HepG2 (cell line): ENCODE measurements at regions not wholly inside any gene's neighbourhood (a gene's known extent, or its start where the extent isn't known, plus 50 kb on each side); places are given as distances from the start of the nearest gene placed in this dataset.

ENCODE experiments used
- ATAC-seq: fragments of 200-7000 bp; cut with Tn5 transposase; 3 replicates; pipeline ENCODE4 v1.9.1; 2020; ENCODE audit warnings: mild to moderate bottlenecking, moderate library complexity
- BruUV-seq: library from RNA; stranded (reverse); fragments of 400-500 nt; replicated peaks from 2 replicates; lab custom pipeline; 2021; lab: Mats Ljungman, UMichigan
- CTCF ChIA-PET: fragments of 300-600 bp; formaldehyde crosslinking; extraction: SDS; loops from one replicate; lab custom pipeline; 2021; ENCODE audit warnings: low total read pairs, inconsistent platforms, low intra/inter-chr PET ratio; lab: Yijun Ruan, JAX
- POLR2A ChIA-PET: fragments of 350-600 bp; sonication (Branson Sonifier 250); formaldehyde crosslinking; loops from one replicate; lab custom pipeline; 2020; ENCODE audit warnings: antibody characterized with exemption, inconsistent platforms; lab: Yijun Ruan, JAX
- DNase-seq: peaks from one replicate; pipeline ENCODE4 v3.0.0-alpha.2; 2015; ENCODE audit warnings: low spot score
- FAIRE-seq: peaks from 3 replicates; lab custom pipeline; 2011; peaks lifted over from hg19 to GRCh38; lab: Jason Lieb, UNC
- H2AFZ ChIP-seq: one replicate; pipeline ENCODE4 v1.6.1; 2011; ENCODE audit warnings: low read length, inconsistent platforms
- H3K27ac ChIP-seq: fragments of 300-600 bp; 3 replicates; pipeline ENCODE4 v1.8.0; 2011; ENCODE audit warnings: mixed run types, mild to moderate bottlenecking, mixed read lengths, low read length, inconsistent platforms; ENCODE audit not compliant: insufficient read depth; ENCODE audit errors: extremely low read length
- H3K27me3 ChIP-seq, 2 experiments: fragments of 200-600 bp in 1 of 2; 2 replicates in 1 of 2; 3 replicates in 1 of 2; pipeline versions ENCODE4 v1.6.0 to v1.8.0; 2011; ENCODE audit warnings: low read length in 2 of 2, mild to moderate bottlenecking in 2 of 2, moderate library complexity in 2 of 2, inconsistent platforms in 1 of 2; ENCODE audit not compliant: insufficient read depth in 2 of 2, control insufficient read depth in 1 of 2
- H3K36me3 ChIP-seq, 2 experiments: fragments of 200-600 bp in 1 of 2; replicated peaks in 1 of 2; 2 replicates in 1 of 2; 3 replicates in 1 of 2; pipeline versions ENCODE4 v1.5.1 to v1.8.0; 2011; ENCODE audit warnings: low read length in 2 of 2, inconsistent platforms in 1 of 2; ENCODE audit not compliant: insufficient read depth in 2 of 2, control insufficient read depth in 1 of 2
- H3K4me1 ChIP-seq: 2 replicates; pipeline ENCODE4 v1.5.1; 2012; ENCODE audit warnings: low read length, inconsistent platforms; ENCODE audit not compliant: insufficient read depth
- H3K4me2 ChIP-seq: 2 replicates; pipeline ENCODE4 v1.6.0; 2011; ENCODE audit warnings: low read depth, low read length, inconsistent platforms
- H3K4me3 ChIP-seq, 3 experiments: fragments of 200-600 bp in 1 of 3; sonication (generic), shearing (Covaris generic) in 1 of 3; replicated peaks in 1 of 3; 2 replicates each; pipeline ENCODE4 v1.5.1; 2011 to 2016; ENCODE audit warnings: low read length in 3 of 3, inconsistent platforms in 2 of 3, low read depth in 2 of 3, mild to moderate bottlenecking in 2 of 3, control low read depth in 1 of 3, mixed read lengths in 1 of 3; ENCODE audit not compliant: insufficient read depth in 1 of 3
- H3K79me2 ChIP-seq: one replicate; pipeline ENCODE4 v1.6.1; 2011; ENCODE audit warnings: low read length, inconsistent platforms; ENCODE audit not compliant: insufficient read depth
- H3K9ac ChIP-seq: 2 replicates; pipeline ENCODE4 v1.6.0; 2011; ENCODE audit warnings: mild to moderate bottlenecking, low read depth, low read length, inconsistent platforms; ENCODE audit not compliant: insufficient read depth
- H3K9me3 ChIP-seq: 2 replicates; pipeline ENCODE4 v1.5.1; 2012; ENCODE audit warnings: mild to moderate bottlenecking, low read length
- H4K20me1 ChIP-seq: 2 replicates; pipeline ENCODE4 v1.6.0; 2011; ENCODE audit warnings: inconsistent platforms, mild to moderate bottlenecking, low read length, moderate library complexity; ENCODE audit not compliant: insufficient read depth
- ARNT2 ChIP-seq: sonication (generic); formaldehyde crosslinking; IDR thresholded peaks from 2 replicates; pipeline ENCODE4 v1.8.0; 2022; ENCODE audit warnings: mild to moderate bottlenecking, low read depth, missing genetic modification reagents, moderate library complexity
- CENPT ChIP-seq: sonication (generic); formaldehyde crosslinking; IDR thresholded peaks from 2 replicates; pipeline ENCODE4 v1.8.0; 2022; ENCODE audit warnings: low read depth, mild to moderate bottlenecking, moderate library complexity, missing genetic modification reagents
- E2F5 ChIP-seq: sonication (generic); formaldehyde crosslinking; conservative IDR thresholded peaks from 2 replicates; pipeline ENCODE4 v1.4.0; 2020; ENCODE audit warnings: missing genetic modification reagents
- KDM4B ChIP-seq: sonication (generic); formaldehyde crosslinking; IDR thresholded peaks from 2 replicates; pipeline ENCODE4 v1.4.0; 2020; ENCODE audit warnings: missing genetic modification reagents
- NFKBIZ ChIP-seq: IDR thresholded peaks from 2 replicates; pipeline ENCODE4 v1.6.1; 2018; ENCODE audit warnings: missing genetic modification reagents, missing compliant biosample characterization
- SALL2 ChIP-seq: sonication (generic); formaldehyde crosslinking; IDR thresholded peaks from 2 replicates; pipeline ENCODE4 v1.8.1; 2023; ENCODE audit warnings: mild to moderate bottlenecking, missing genetic modification reagents, inconsistent platforms
- TOE1 ChIP-seq: sonication (generic); formaldehyde crosslinking; IDR thresholded peaks from 2 replicates; pipeline ENCODE4 v1.4.0; 2020; ENCODE audit warnings: mild to moderate bottlenecking, missing genetic modification reagents
- ZBTB46 ChIP-seq: sonication (generic); formaldehyde crosslinking; IDR thresholded peaks from 2 replicates; pipeline ENCODE4 v1.4.0; 2020; ENCODE audit warnings: mild to moderate bottlenecking, missing genetic modification reagents, borderline replicate concordance
- ZFP90 ChIP-seq: sonication (generic); formaldehyde crosslinking; IDR thresholded peaks from 2 replicates; pipeline ENCODE4 v1.8.0; 2022; ENCODE audit warnings: missing genetic modification reagents, mild to moderate bottlenecking, inconsistent platforms, borderline replicate concordance
- ZNF333 ChIP-seq: sonication (generic); formaldehyde crosslinking; IDR thresholded peaks from 2 replicates; pipeline ENCODE4 v1.4.0; 2020; ENCODE audit warnings: mild to moderate bottlenecking, missing genetic modification reagents, borderline replicate concordance
- ZNF629 ChIP-seq: sonication (generic); formaldehyde crosslinking; conservative IDR thresholded peaks from 2 replicates; pipeline ENCODE4 v1.5.0; 2020; ENCODE audit warnings: missing genetic modification reagents
- ZNF761 ChIP-seq: sonication (generic); formaldehyde crosslinking; conservative IDR thresholded peaks from 2 replicates; pipeline ENCODE4 v1.4.0; 2020; ENCODE audit warnings: mild to moderate bottlenecking, missing genetic modification reagents
- WGBS: methylation state at CpG from one replicate; pipeline ENCODE4 v1.1.6; 2017; ENCODE audit warnings: low lambda C conversion rate; 5-methylcytosine and 5-hydroxymethylcytosine counted together
- in situ Hi-C: cut with HindIII; loops from 2 replicates; pipeline ENCODE4 v1.10.0; 2017; ENCODE audit warnings: low pct_unique_long_range_greater_than_20kb; ENCODE audit not compliant: extremely low pct_ligation_motif_present
- intact Hi-C: fragments of 100-400 bp; cut with micrococcal nuclease; formaldehyde crosslinking; loops from one replicate; pipeline ENCODE4 v1.10.0; 2022; ENCODE audit not compliant: unreplicated experiment

GRCh38 chr5:63154476-63155309 lies 576.1 kb downstream of the LRRC70 start:
- H4K20me1 ChIP-seq: no peaks in the 10 kb centered on the region
- intact Hi-C loops: no loop called here
- no peak overlapping the region for H3K4me3 ChIP-seq
- H3K4me1 ChIP-seq: no peaks in the 10 kb centered on the region
- FAIRE-seq (no peak), DNase-seq (no peak), ATAC-seq (no peak)
- no peak overlapping the region for H3K4me2 ChIP-seq
- no peaks in the 10 kb centered on the region for H3K9me3 ChIP-seq
- TF ChIP-seq ZNF333 (CRISPR knock-in tag) (no peak), SALL2 (no peak), KDM4B (CRISPR knock-in tag) (no peak), ZBTB46 (no peak), ZNF761 (CRISPR knock-in tag) (no peak), ZNF629 (CRISPR knock-in tag) (no peak), ZFP90 (CRISPR knock-in tag) (no peak), CENPT (no peak), E2F5 (CRISPR knock-in tag) (no peak), TOE1 (no peak), ARNT2 (no peak), NFKBIZ (CRISPR knock-in tag) (no peak)
- in situ Hi-C loops: no loop called here
- H3K27me3 ChIP-seq: no peaks in the 10 kb centered on the region
- H3K36me3 ChIP-seq: no peaks in the 10 kb centered on the region
- no peak overlapping the region for H3K9ac ChIP-seq
- ChIA-PET POLR2A (no interaction called here), CTCF (no interaction called here)
- no peak overlapping the region for H2AFZ ChIP-seq
- 18% methylated on average over 10 of the region's 10 CpGs for WGBS
- H3K27ac ChIP-seq: no peak overlapping the region
- no TSS peak for BruUV-seq
- no peaks in the 10 kb centered on the region for H3K79me2 ChIP-seq
